ENCODE measurements at regions not wholly inside any gene's neighbourhood (a gene's known extent, or its start where the extent isn't known, plus 50 kb on each side); places are given as distances from the start of the nearest gene placed in this dataset.
A peak's percentile ranks its signal among the peaks of the same experiment; 100 is the strongest.

- intact Hi-C loops (cut with DNase I), result no loop called here
- peak in 2 of 10 donors; percentile 11 to 78 for DNase-seq
Observed at GRCh38 chr10:131514454-131514853, 202.9 kb upstream of the TCERG1L start.

GRCh38 chr10:131516285-131516684 lies 204.8 kb upstream of the TCERG1L start:
- DNase-seq, result peak in 1 of 10 donors; percentile 39
- intact Hi-C loops (cut with DNase I), result no loop called here

GRCh38 chr10:131517781-131518180 lies 206.3 kb upstream of the TCERG1L start:
- intact Hi-C loops (cut with DNase I), result no loop called here
- DNase-seq, result peak in 1 of 10 donors; percentile 31

- intact Hi-C loops (cut with DNase I), result no loop called here
- DNase-seq, result peak in 1 of 10 donors; percentile 50
Observed at GRCh38 chr10:131519723-131520605, 208.4 kb upstream of the TCERG1L start.

- no peak for DNase-seq
- intact Hi-C loops (cut with DNase I), result no loop called here
Observed at GRCh38 chr10:131531265-131532190, 220.0 kb upstream of the TCERG1L start.

GRCh38 chr10:131532291-131532690 lies 220.8 kb upstream of the TCERG1L start:
- no peak for DNase-seq
- intact Hi-C loops (cut with DNase I), result no loop called here

- DNase-seq, result no peak
- intact Hi-C loops (cut with DNase I), result no loop called here
Observed at GRCh38 chr10:131532745-131533341, 221.3 kb upstream of the TCERG1L start.

- no peak for DNase-seq
- intact Hi-C loops (cut with DNase I), result no loop called here
Observed at GRCh38 chr10:131533846-131534526, 222.5 kb upstream of the TCERG1L start.

GRCh38 chr10:131534836-131535235 lies 223.3 kb upstream of the TCERG1L start:
- DNase-seq, result no peak

GRCh38 chr10:131536676-131537075 lies 225.2 kb upstream of the TCERG1L start:
- no peak for DNase-seq
- intact Hi-C loops (cut with DNase I), result no loop called here

More at GRCh38 chr10:131534836-131535235, 223.3 kb upstream of the TCERG1L start:
- intact Hi-C loops (cut with DNase I), result no loop called here

- intact Hi-C loops (cut with DNase I), result no loop called here
- DNase-seq, result no peak
Observed at GRCh38 chr10:131537281-131537680, 225.8 kb upstream of the TCERG1L start.

- intact Hi-C loops (cut with DNase I), result no loop called here
- DNase-seq, result no peak
Observed at GRCh38 chr10:131544495-131544894, 233.0 kb upstream of the TCERG1L start.

- intact Hi-C loops (cut with DNase I), result no loop called here
- peak in 1 of 10 donors; percentile 78 for DNase-seq
Observed at GRCh38 chr10:131546086-131546810, 234.7 kb upstream of the TCERG1L start.

- DNase-seq, result no peak
- intact Hi-C loops (cut with DNase I), result no loop called here
Observed at GRCh38 chr10:131547129-131547799, 235.7 kb upstream of the TCERG1L start.

- DNase-seq, result no peak
- intact Hi-C loops (cut with DNase I), result no loop called here
Observed at GRCh38 chr10:131548176-131548575, 236.7 kb upstream of the TCERG1L start.

- DNase-seq, result no peak
- intact Hi-C loops (cut with DNase I), result no loop called here
Observed at GRCh38 chr10:131549116-131549515, 237.6 kb upstream of the TCERG1L start.

GRCh38 chr10:131553121-131553520 lies 241.6 kb upstream of the TCERG1L start:
- intact Hi-C loops (cut with DNase I), result no loop called here
- DNase-seq, result no peak

GRCh38 chr10:131553581-131553980 lies 242.1 kb upstream of the TCERG1L start:
- DNase-seq, result no peak
- intact Hi-C loops (cut with DNase I), result no loop called here

- intact Hi-C loops (cut with DNase I), result no loop called here
- no peak for DNase-seq
Observed at GRCh38 chr10:131554821-131555220, 243.3 kb upstream of the TCERG1L start.

All from posterior cingulate gyrus (tissue), 11 donors.